ENCODE measurements at regions not wholly inside any gene's neighbourhood (a gene's known extent, or its start where the extent isn't known, plus 50 kb on each side); places are given as distances from the start of the nearest gene placed in this dataset.

DNA sequence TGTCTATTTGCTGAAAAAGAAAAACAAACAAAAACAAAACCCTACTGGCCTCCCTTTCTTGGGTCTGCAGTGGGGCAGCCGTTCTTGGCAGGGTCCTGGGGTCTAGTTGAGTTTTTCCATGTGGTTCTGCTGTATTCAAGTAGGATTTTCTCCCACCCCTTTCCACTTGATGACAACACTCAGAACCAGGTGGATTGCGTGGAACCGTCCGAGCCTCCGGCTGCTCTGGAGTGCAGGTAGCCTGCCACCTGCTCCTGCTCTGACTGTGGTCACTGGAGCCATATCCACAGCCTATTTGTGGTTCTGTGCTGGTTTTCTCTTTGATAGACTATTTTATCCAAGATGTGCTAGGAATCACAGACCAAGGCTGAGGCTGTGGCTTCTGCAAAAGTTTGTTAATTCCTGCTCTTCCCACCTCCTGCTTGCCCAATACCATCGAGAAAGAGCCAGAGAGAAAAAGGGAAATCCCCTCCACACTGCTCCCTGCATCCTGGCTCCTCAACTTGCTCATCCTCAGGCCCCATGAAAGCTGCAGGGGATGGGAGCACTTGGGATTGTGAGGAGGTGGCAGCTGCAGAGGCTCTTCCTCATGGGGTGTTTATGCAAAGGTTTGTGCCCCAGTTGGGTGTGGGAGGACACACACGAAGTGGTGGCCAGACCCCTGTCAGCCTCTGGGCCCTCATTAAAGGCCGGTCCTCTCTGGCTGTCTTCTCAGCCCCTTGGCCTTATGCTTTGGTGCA is 377.8 kb upstream of the TNRC6C start:
- no peak overlapping the region for H3K4me3 Mint-ChIP-seq
- H3K36me3 Mint-ChIP-seq, result no peaks in the 10 kb centered on the region
- no peak overlapping the region for H3K27ac Mint-ChIP-seq
- no peaks in the 10 kb centered on the region for H3K4me1 Mint-ChIP-seq (ENCODE audit: unreplicated experiment)
- H3K27me3 Mint-ChIP-seq, result peaks cover under 1% of the 10 kb centered on the region
- H3K9me3 Mint-ChIP-seq, result no peaks in the 10 kb centered on the region
- DNase-seq (ENCODE audit: extremely low spot score, unreplicated experiment), result no peak
- TF ChIP-seq, protein P1, sequence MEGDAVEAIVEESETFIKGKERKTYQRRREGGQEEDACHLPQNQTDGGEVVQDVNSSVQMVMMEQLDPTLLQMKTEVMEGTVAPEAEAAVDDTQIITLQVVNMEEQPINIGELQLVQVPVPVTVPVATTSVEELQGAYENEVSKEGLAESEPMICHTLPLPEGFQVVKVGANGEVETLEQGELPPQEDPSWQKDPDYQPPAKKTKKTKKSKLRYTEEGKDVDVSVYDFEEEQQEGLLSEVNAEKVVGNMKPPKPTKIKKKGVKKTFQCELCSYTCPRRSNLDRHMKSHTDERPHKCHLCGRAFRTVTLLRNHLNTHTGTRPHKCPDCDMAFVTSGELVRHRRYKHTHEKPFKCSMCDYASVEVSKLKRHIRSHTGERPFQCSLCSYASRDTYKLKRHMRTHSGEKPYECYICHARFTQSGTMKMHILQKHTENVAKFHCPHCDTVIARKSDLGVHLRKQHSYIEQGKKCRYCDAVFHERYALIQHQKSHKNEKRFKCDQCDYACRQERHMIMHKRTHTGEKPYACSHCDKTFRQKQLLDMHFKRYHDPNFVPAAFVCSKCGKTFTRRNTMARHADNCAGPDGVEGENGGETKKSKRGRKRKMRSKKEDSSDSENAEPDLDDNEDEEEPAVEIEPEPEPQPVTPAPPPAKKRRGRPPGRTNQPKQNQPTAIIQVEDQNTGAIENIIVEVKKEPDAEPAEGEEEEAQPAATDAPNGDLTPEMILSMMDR (conservative IDR thresholded peaks at IDR 0.05), result no peak

DNA sequence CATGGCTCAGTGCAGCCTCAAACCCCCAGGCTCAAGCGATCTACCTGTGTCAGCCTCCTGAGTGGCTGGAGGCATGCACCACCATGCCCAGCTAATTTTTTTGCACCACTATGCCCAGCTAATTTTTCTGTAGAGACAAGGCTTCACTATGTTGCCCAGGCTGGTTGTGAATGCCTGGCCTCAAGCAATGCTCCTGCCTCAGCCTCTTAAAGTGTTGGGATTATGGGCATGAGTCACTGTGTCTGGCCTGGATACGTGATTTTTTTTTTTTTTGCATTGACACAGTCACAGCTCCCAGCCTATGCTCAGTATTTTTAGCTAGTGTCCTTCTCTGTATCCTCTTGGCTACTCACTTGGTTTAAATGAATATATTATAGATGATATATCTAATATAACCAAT is 377.0 kb upstream of the TNRC6C start:
- TF ChIP-seq, protein P1 (conservative IDR thresholded peaks at IDR 0.05), result no peak
- Mint-ChIP-seq H3K36me3 (no peaks in the 10 kb centered on the region), H3K27me3 (no peaks in the 10 kb centered on the region), H3K9me3 (no peaks in the 10 kb centered on the region), H3K27ac (no peak overlapping the region), H3K4me1 (ENCODE audit: unreplicated experiment) (no peaks in the 10 kb centered on the region), H3K4me3 (no peak overlapping the region)
- DNase-seq (ENCODE audit: extremely low spot score, unreplicated experiment), result no peak

DNA sequence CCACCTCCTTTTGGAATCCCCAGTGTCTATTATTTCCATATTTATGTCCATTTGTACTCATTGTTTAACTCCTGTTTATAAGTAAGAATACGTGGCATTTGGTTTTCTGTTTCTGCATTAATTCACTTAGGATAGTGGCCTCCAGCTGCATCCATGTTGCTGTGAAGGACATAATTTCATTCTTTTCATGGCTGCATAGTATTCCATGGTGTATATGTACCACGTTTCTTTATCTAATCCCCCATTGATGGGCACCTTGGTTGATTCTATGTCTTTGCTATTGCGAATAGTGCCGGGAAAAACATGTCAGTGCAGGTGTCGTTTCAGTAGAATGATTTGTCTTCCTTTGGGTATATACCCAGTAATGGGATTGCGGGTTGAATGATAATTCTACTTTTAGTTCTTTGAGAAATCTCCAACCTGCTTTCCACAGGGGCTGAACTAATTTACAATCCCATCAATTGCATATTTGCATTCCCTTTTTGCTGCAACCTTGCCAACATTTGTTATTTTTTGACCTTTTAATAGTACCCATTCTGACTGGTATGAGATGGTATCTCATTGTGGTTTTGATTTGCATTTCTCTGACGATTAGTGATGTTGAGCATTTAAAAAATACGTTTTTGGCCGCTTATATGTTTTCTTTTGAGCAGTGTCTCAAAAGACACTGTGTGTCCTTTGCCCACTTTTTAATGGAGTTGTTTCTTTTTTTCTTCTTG is 373.2 kb upstream of the TNRC6C start:
- no peak overlapping the region for H3K4me3 Mint-ChIP-seq
- TF ChIP-seq, protein P1 (conservative IDR thresholded peaks at IDR 0.05), result no peak
- peaks cover 7% of the 10 kb centered on the region for H3K9me3 Mint-ChIP-seq
- H3K4me1 Mint-ChIP-seq (ENCODE audit: unreplicated experiment), result no peaks in the 10 kb centered on the region
- peaks cover 4% of the 10 kb centered on the region for H3K27me3 Mint-ChIP-seq
- DNase-seq (ENCODE audit: extremely low spot score, unreplicated experiment), result no peak
- no peak overlapping the region for H3K27ac Mint-ChIP-seq
- no peaks in the 10 kb centered on the region for H3K36me3 Mint-ChIP-seq

DNA sequence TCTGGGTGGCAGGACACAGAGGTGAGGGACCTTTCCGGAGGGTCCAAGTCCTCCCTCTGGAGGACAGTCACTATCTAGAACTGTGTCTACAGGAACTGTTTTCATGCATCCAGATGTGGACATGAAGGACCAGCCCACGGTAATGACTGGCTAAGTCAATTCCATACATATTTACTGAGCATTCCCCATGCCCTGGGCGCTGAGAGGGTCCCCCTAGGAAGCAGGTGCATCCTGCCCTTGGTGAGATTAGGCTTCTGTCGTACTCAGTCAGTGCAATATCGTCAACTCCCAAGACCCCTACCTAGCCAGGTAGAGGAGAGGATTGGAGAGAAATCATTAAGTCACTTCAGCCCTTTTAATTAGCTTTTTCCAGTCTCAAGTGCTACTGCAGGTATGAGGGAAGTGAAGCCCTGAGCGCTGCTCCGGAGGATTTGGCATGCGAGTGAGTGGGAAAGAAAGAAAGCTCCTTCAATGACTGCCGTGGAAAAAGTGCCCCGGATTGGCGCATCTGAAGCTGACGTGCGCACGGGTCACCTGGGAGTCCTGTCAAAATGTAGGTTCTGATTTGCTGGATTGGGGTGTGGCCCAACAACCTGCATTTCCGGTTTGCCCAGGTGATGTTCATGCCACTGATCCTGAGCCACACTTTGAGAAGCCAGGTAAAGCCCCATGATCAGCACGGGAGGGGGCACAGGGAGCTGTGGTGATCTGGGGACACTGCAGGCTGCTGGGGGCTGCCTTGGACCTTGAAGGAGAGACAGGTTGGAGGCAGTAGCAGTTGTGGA is 367.4 kb upstream of the TNRC6C start:
- TF ChIP-seq, protein P1 (conservative IDR thresholded peaks at IDR 0.05), result no peak
- Mint-ChIP-seq H3K4me3 (no peak overlapping the region), H3K36me3 (no peaks in the 10 kb centered on the region), H3K9me3 (peaks cover 7% of the 10 kb centered on the region), H3K27ac (peak overlapping the region; percentile 63), H3K27me3 (peaks cover 9% of the 10 kb centered on the region), H3K4me1 (ENCODE audit: unreplicated experiment) (peaks cover 8% of the 10 kb centered on the region)
- DNase-seq (ENCODE audit: extremely low spot score, unreplicated experiment), result no peak

DNA sequence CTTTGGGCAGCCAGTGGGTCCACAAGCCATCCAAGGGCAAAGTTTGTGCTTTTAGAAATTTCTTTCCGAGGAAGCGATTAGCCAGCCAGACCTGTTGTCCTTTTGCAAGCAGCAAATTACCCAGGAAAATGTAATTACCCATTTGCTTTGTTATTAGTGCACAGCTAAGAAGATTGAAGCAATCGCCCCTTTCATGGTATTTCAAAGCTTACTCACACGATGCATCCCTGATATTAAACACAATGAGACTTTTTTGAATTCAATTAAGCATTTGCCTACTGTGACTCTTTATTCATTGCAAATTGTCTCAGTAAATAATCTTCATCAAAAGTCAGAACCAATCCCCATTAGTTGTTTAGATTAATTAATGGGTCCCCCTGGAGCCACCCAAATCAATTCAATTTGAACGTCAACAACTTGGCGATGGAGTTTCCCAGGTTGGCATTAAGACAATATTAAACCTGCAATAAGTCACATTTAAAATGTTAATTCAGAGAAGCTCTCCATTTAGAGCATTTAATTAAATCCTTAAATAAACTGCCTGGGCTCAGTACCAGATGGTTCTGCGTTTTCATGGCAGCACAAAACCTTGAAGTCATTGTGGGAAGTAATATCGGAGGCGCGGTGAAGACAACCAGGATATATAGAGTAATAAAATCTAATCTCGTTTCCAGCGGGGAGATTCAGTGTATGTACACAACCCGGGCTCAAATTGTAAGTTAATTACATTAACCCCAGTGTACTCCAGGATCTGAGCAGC is 366.2 kb upstream of the TNRC6C start:
- Mint-ChIP-seq H3K4me1 (ENCODE audit: unreplicated experiment) (peaks cover 15% of the 10 kb centered on the region), H3K27ac (no peak overlapping the region), H3K9me3 (peaks cover under 1% of the 10 kb centered on the region), H3K4me3 (no peak overlapping the region), H3K36me3 (no peaks in the 10 kb centered on the region), H3K27me3 (peaks cover 5% of the 10 kb centered on the region)
- TF ChIP-seq, protein P1 (conservative IDR thresholded peaks at IDR 0.05), result no peak
- no peak for DNase-seq (ENCODE audit: extremely low spot score, unreplicated experiment)
